Stimulated activated CD8-positive, alpha-beta memory T cell treated with anti-CD3 and anti-CD28 coated beads, Interleukin-12 subunit alpha, Interleukin-12 subunit beta, amount 100 ng/mL, for 24 hours (primary cell): ENCODE measurements at regions not wholly inside any gene's neighbourhood (a gene's known extent, or its start where the extent isn't known, plus 50 kb on each side); places are given as distances from the start of the nearest gene placed in this dataset.

Experiments
- DNase-seq: peaks from one replicate; pipeline ENCODE4 v3.0.0-alpha.2; 2020; ENCODE audit errors: extremely low read depth

- no peak for DNase-seq
Observed at GRCh38 chr2:7286120-7286519, 368.9 kb downstream of the RNF144A start.

- DNase-seq, result no peak
Observed at GRCh38 chr2:7288484-7288883, 371.3 kb downstream of the RNF144A start.

DNA sequence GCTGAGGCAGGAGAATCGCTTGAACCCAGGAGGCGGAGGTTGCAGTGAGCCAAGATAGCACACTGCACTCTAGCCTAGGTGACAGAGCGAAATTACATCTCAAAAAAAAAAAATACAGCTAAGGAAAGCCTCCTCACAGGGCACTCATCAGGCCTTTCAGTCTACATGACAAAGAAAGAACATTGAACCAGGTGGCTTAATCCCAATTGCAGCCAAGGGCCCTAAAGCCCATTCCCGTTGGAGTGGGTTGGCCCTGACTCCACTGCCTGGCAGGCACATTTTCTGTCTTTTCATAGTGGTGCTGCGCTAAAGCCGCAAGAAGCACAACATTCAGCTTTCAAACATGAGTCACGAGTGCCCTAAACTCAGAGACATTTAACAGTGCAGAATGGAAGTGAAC lies 372.5 kb downstream of the RNF144A start:
- no peak for DNase-seq

DNA sequence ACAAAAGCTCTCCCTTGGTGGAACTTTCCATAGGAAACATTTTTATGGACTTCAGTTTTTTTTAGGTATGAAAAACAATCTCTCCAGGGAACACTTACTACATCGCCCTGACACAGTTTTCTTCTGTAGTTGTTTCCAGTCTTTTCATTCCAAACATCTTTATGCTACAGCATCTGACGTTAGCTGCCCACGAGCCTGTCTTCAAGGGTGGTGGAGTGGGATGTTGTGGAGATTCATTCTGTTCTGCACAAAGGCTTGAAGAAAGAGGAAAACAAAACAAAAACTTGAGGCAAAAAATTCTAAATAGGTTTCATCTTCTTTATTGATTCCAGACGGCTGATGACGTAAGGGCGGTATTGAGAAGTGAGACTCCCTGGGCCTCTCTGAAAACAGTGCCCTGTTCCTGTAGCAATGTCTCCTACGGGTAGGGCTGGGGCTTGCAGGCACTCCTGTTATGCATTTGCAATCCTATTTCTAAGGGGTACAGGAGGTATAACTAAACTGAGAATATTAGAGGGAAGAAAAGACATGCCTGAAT lies 375.0 kb downstream of the RNF144A start:
- no peak for DNase-seq

DNA sequence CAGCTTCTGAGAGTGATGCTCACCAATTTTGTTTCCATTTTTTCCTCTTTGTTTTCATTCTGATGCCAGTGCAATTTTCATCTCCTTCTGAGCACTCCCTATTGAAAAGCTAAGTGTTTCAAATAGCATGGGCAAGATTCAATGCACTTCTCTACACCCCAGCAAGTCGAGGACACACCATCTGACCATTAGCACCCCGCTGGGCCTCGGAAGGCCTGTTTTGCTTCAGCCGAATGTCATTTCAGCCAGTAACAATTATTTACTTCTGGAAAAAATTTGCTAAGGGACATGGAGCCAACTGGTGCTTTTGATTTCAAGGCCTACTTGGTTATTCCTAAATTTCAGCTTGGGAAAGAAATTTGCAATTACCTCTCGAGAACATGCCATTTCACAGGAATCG lies 392.4 kb downstream of the RNF144A start:
- DNase-seq, result no peak

DNA sequence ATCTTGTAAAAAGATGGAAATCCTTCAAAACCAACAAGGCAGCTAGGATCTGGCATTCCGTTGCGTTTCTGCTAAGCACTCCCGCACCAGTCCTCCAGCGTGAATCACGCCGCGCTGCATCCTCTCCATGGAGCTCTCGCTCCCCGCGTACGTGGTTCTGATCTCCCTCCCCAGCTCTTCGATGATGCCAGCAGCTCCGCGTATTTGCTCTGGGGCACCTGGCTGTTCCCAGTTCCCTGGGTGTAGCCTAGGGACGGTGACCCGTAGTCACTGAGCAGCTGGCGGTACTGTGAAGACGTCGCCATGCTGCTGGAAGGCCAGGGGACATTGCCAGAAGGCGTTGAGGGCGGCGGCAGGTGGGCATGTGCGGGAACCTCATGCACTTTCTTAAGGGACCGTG lies 407.5 kb downstream of the RNF144A start:
- no peak for DNase-seq

DNA sequence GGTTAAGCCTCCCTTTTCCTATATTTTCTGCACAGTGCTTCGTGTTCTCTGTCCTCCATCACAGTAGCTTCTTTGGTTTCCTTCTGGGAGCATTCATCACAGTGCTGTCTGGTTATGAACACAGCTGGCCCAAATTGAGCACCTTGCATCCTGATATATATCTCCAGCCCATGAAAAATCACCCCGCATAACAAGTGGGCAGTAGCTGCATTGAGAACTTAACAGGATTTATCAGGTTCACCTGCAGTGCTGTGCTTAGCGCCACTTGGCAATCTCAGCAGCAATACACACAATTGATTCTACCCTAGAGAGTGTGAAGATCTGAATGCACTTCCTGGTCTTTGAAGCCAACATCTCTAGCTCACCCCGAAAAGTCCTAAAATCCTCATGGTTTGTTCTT lies 408.0 kb downstream of the RNF144A start:
- DNase-seq, result no peak

GRCh38 chr2:7329465-7329864 lies 412.3 kb downstream of the RNF144A start:
- no peak for DNase-seq

GRCh38 chr2:7333189-7333765 lies 416.1 kb downstream of the RNF144A start:
- DNase-seq, result no peak

- DNase-seq, result no peak
Observed at GRCh38 chr2:7333960-7334493, 416.8 kb downstream of the RNF144A start.

- no peak for DNase-seq
Observed at GRCh38 chr2:7338961-7339360, 421.7 kb downstream of the RNF144A start.

DNA sequence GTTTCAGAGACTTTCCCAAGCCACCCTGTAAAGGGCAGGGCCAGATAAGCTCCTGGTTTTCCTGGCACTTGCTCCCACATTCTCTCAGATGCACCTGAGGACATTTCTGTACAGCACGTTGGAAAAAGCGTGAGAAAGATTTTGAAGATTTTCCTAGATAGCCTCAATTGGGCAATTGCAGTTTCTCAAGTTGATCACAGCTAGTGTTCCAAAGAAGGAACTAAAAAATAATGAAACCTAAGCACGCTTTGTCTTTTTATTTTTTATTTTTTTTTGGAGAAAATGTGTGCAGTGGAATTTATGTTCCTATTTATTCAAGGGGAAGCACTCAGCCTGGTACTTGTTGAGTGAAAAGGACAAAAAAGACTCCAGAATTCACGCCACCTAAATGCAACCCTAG lies 429.1 kb downstream of the RNF144A start:
- no peak for DNase-seq

- DNase-seq, result no peak
Observed at GRCh38 chr2:7348761-7349160, 431.5 kb downstream of the RNF144A start.

DNA sequence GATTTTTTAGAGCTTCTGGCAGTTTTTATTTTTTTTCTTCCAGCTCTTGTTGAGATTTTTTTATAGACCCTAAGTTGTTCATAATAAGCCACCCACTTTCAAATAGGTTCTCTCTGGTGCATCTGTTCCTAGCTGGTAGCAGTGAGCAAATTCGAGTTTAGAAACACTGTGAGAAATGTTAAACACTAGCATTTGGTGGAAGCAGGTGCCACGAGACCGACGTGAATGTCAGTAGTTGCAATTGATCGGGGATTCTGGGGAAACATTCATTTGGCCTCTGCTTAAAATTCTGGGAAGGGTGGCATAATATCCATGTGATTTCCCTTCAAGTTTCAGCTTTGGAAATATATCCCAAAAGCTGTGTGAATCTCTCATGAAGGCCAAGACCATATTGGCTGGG lies 435.0 kb downstream of the RNF144A start:
- DNase-seq, result no peak

- no peak for DNase-seq
Observed at GRCh38 chr2:7353571-7353970, 436.4 kb downstream of the RNF144A start.

- DNase-seq, result no peak
Observed at GRCh38 chr2:7355781-7356180, 438.6 kb downstream of the RNF144A start.

- DNase-seq, result no peak
Observed at GRCh38 chr2:7356909-7357584, 439.8 kb downstream of the RNF144A start.

GRCh38 chr2:7357993-7358392 lies 440.8 kb downstream of the RNF144A start:
- DNase-seq, result no peak

GRCh38 chr2:7358865-7359447 lies 441.7 kb downstream of the RNF144A start:
- DNase-seq, result no peak

GRCh38 chr2:7363906-7364305 lies 446.7 kb downstream of the RNF144A start:
- DNase-seq, result no peak

DNA sequence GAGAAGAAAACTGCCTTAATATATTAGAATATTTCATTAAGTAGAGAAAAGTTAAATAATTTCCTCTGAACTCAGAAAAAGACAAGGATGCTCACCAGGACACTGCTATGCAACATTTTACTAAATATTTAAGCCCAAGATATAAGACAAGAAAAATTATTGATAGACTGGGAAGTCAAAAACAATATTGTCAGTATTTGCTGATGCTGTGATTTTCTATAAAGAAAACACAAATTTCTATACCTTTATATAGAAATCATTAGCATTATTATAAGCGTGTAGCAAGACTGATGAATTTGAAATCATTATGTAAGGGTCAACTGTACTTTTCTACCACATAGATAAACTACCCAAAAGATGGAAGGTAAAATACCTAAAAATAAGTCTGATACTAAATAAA lies 451.0 kb downstream of the RNF144A start:
- DNase-seq, result no peak

- DNase-seq, result no peak
Observed at GRCh38 chr2:7373156-7373555, 455.9 kb downstream of the RNF144A start.

GRCh38 chr2:7375901-7376300 lies 458.7 kb downstream of the RNF144A start:
- no peak for DNase-seq
